ENCODE measurements at regions not wholly inside any gene's neighbourhood (a gene's known extent, or its start where the extent isn't known, plus 50 kb on each side); places are given as distances from the start of the nearest gene placed in this dataset.

- TF ChIP-seq CTCF (IDR thresholded peaks at IDR 0.05; ENCODE audit: low read depth, low read length, poor library complexity, severe bottlenecking) (no peak), EZH2phosphoT487 (IDR thresholded peaks at IDR 0.05; ENCODE audit: borderline replicate concordance, low read length) (no peak)
Measured at GRCh38 chr22:49117486-49117885, 710.2 kb downstream of the BRD1 start.
